Transverse colon (tissue), 4 donors: ENCODE measurements at regions not wholly inside any gene's neighbourhood (a gene's known extent, or its start where the extent isn't known, plus 50 kb on each side); places are given as distances from the start of the nearest gene placed in this dataset.

Experiments used
- DNase-seq: peaks from one replicate; pipeline ENCODE4 v3.0.0-alpha.2; 2019
- H3K27ac ChIP-seq, 4 donors: fragments of 200-600 bp; sonication (generic); 2 replicates each; pipeline ENCODE4 v1.5.1; 2016 to 2018; ENCODE audit warnings: inconsistent platforms in 4 of 4
- H3K27me3 ChIP-seq: fragments of 200-600 bp; sonication (generic); 2 replicates; pipeline ENCODE4 v1.5.1; 2017; ENCODE audit warnings: inconsistent platforms
- H3K36me3 ChIP-seq, 4 donors: fragments of 200-600 bp; sonication (generic); 2 replicates each; pipeline ENCODE4 v1.5.1; 2017 to 2019; ENCODE audit warnings: inconsistent platforms in 4 of 4
- H3K4me1 ChIP-seq, 4 donors: fragments of 200-600 bp; sonication (generic); 2 replicates each; pipeline ENCODE4 v1.5.1; 2017 to 2020; ENCODE audit warnings: inconsistent platforms in 4 of 4
- H3K4me3 ChIP-seq, 4 donors: fragments of 200-600 bp; sonication (generic); 1 replicate in 1 of 4; 2 replicates in 3 of 4; pipeline versions ENCODE4 v1.5.1 to v1.6.1; 2017 to 2019; ENCODE audit warnings: inconsistent platforms in 4 of 4
- H3K9me3 ChIP-seq, 2 donors: fragments of 200-600 bp; sonication (generic); 2 replicates each; pipeline ENCODE4 v1.5.1; 2017 to 2019; ENCODE audit warnings: inconsistent platforms in 2 of 2
- CTCF ChIP-seq, 5 experiments: fragments of 200-600 bp in 3 of 5; fragments of 450-650 bp in 2 of 5; sonication (generic) in 3 of 5; IDR thresholded peaks; 1 replicate in 2 of 5; 2 replicates in 3 of 5; pipeline ENCODE4 v1.5.1; 2016 to 2017; ENCODE audit warnings: antibody characterized with exemption in 5 of 5, inconsistent platforms in 3 of 5, mild to moderate bottlenecking in 2 of 5, moderate library complexity in 1 of 5
- EP300 ChIP-seq: sonication (generic); formaldehyde crosslinking; IDR thresholded peaks from one replicate; pipeline ENCODE4 v1.6.1; 2017; ENCODE audit warnings: antibody characterized with exemption, low read depth
- POLR2A ChIP-seq: fragments of 450-650 bp; IDR thresholded peaks from one replicate; pipeline ENCODE4 v1.6.1; 2016; ENCODE audit warnings: antibody characterized with exemption, mild to moderate bottlenecking, moderate library complexity
- POLR2AphosphoS5 ChIP-seq, 3 donors: sonication (generic); formaldehyde crosslinking; IDR thresholded peaks; one replicate each; pipeline ENCODE4 v1.6.1; 2016; ENCODE audit warnings: antibody characterized with exemption in 3 of 3
- WGBS, 2 donors: methylation state at CpG; one replicate each; pipeline ENCODE4 v1.1.5; 2018; ENCODE audit warnings: low coverage in 1 of 2; 5-methylcytosine and 5-hydroxymethylcytosine counted together
- in situ Hi-C, 4 donors: fragments of 200-750 bp; cut with MboI; loops; one replicate each; pipeline versions ENCODE4 v1.15.0 to v1.15.1; 2017; ENCODE audit warnings: low sequenced_read_pairs in 3 of 4, low pct_ligation_motif_present in 1 of 4, low pct_unique_long_range_greater_than_20kb in 1 of 4
- intact Hi-C: fragments of 100-400 bp; cut with DNase I; formaldehyde crosslinking; loops from one replicate; pipeline ENCODE4 v1.15.1; 2023; ENCODE audit warnings: low total_unique reads

- Histone ChIP-seq H3K27ac (no peak overlapping the region), H3K4me3 (no peak overlapping the region), H3K4me1 (no peaks in the 10 kb centered on the region), H3K36me3 (no peaks in the 10 kb centered on the region), H3K9me3 (no peaks in the 10 kb centered on the region), H3K27me3 (no peaks in the 10 kb centered on the region)
- intact Hi-C loops = no loop called here
- no peak for DNase-seq
- in situ Hi-C loops = no loop called here
- whole genome bisulfite sequencing, 2 donors = 61 to 80% methylated on average over 2 to 3 of the region's 3 CpGs
- no peak for TF ChIP-seq POLR2AphosphoS5 (IDR thresholded peaks at IDR 0.05)
- TF ChIP-seq CTCF (IDR thresholded peaks at IDR 0.05) = no peak
- TF ChIP-seq EP300 = no peak
- TF ChIP-seq POLR2A = no peak
Measured at GRCh38 chrX:20350596-20350995, 83.9 kb upstream of the RPS6KA3 start.

GRCh38 chrX:20348139-20348538 lies 81.4 kb upstream of the RPS6KA3 start:
- no peak for TF ChIP-seq POLR2AphosphoS5 (IDR thresholded peaks at IDR 0.05)
- TF ChIP-seq EP300 = no peak
- TF ChIP-seq POLR2A = no peak
- TF ChIP-seq CTCF (IDR thresholded peaks at IDR 0.05) = no peak
- Histone ChIP-seq H3K27ac (no peak overlapping the region), H3K4me1 (no peaks in the 10 kb centered on the region), H3K36me3 (no peaks in the 10 kb centered on the region), H3K4me3 (no peak overlapping the region), H3K9me3 (no peaks in the 10 kb centered on the region), H3K27me3 (no peaks in the 10 kb centered on the region)
- 90 to 100% methylated on average over 1 to 4 of the region's 4 CpGs for WGBS, 2 donors
- no peak for DNase-seq
- in situ Hi-C loops = no loop called here
- intact Hi-C loops = no loop called here

DNA sequence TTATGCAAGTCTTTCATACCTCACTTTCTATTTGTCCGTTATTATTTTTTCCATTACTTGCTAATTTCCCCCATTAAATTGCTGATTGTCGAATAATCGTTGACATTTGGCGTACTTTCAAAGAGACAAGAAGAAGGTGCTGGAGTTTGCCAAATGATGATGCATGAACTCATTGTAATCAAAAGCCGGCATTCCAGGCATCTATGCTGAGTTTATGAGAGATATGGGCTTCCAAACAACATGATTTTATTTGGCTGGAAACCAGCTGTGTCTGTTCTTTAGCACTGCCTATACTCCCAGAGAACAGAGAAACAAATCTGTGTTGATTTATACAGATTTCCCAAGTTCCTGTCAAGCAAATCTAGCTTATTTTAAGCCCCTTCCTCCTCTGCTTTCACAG lies 80.8 kb upstream of the RPS6KA3 start:
- in situ Hi-C loops = no loop called here
- intact Hi-C loops = no loop called here
- no peak for DNase-seq
- TF ChIP-seq POLR2AphosphoS5 (IDR thresholded peaks at IDR 0.05) = no peak
- TF ChIP-seq EP300 = no peak
- no peak for TF ChIP-seq CTCF (IDR thresholded peaks at IDR 0.05)
- no peak for TF ChIP-seq POLR2A
- WGBS, 2 donors = 48 to 74% methylated on average over 4 to 5 of the region's 5 CpGs
- H3K4me3 ChIP-seq = no peak overlapping the region
- H3K4me1 ChIP-seq = no peaks in the 10 kb centered on the region
- H3K27ac ChIP-seq = no peak overlapping the region
- H3K36me3 ChIP-seq = no peaks in the 10 kb centered on the region
- no peaks in the 10 kb centered on the region for H3K27me3 ChIP-seq
- H3K9me3 ChIP-seq = no peaks in the 10 kb centered on the region

DNA sequence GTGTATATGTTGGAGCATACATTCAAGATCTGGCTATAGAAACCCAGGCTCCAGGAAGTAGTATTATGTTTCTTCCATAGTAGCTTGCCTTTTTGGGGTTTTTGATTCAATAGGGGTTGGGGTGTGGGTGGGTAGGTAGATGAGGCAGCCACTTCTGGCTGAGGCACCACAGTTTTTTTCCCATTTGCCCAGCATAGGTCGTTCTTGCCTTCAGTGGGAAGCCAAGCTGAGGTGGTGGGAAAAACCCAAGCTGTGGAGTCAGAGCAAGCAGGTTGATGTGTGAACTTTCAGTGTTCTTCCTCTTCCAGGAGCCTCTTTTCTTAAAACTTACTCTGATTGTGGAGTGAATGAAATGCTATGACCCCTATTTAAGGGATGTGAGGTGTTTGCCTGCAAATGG lies 67.0 kb upstream of the RPS6KA3 start:
- Histone ChIP-seq H3K36me3 (no peaks in the 10 kb centered on the region), H3K27ac (no peak overlapping the region), H3K4me3 (no peak overlapping the region), H3K27me3 (no peaks in the 10 kb centered on the region), H3K9me3 (no peaks in the 10 kb centered on the region), H3K4me1 (no peaks in the 10 kb centered on the region)
- DNase-seq = no peak
- intact Hi-C loops = loop anchor here (5.0 kb wide), 1 partner anchor 1046 kb away; no protein-coding TSS in a partner anchor
- 33% methylated on average over 1 of the region's 1 CpG; no CpG with 5 or more reads in 1 of the 2 donors for WGBS, 2 donors
- in situ Hi-C loops = no loop called here
- TF ChIP-seq POLR2A (no peak), EP300 (no peak), POLR2AphosphoS5 (IDR thresholded peaks at IDR 0.05) (no peak), CTCF (IDR thresholded peaks at IDR 0.05) (no peak)
